ENCODE measurements at regions not wholly inside any gene's neighbourhood (a gene's known extent, or its start where the extent isn't known, plus 50 kb on each side); places are given as distances from the start of the nearest gene placed in this dataset.
"Not testable (repeated sequence)": the region's sequence is repeated elsewhere in the genome, so short reads cannot be mapped to it uniquely, and the experiment has no call there.

DNA sequence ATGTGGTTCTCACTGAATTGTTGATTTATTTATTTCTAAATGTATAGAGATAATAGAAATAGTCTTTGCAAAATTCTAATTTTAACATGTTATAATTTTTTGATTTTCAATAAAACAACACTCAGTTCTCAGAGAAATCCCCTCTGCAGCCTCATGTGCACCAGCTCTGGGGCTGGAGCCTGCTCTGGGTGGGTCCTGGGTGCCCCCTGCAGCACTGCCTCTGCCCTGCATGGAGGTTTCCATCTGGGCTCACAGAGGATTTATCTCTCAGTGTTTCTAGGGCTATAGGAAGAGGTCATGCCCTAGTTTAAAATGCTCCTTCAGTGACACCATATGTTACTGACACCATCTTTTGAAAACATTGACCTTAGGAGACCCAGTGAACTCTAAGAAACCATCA, 576.0 kb downstream of the GOLGA6L6 start:
- H3K4me3 ChIP-seq (ENCODE audit: insufficient read depth, low read depth, low read length); H3K23ac ChIP-seq (ENCODE audit: low read depth, low read length); H4K8ac ChIP-seq (ENCODE audit: low read depth in 2 of 2, low read length in 2 of 2); ATAC-seq (ENCODE audit: low read depth); H4K91ac ChIP-seq (ENCODE audit: insufficient read depth, low read depth, low read length); H3K4me2 ChIP-seq (ENCODE audit: low read depth, low read length); H2AFZ ChIP-seq (replicated peaks; ENCODE audit: low read length, poor library complexity); H2BK15ac ChIP-seq (ENCODE audit: low read depth, low read length); H3K9ac ChIP-seq (ENCODE audit: low read depth, low read length); BruUV-seq (replicated peaks); POLR2A ChIA-PET (ENCODE audit: unreplicated experiment); H2BK20ac ChIP-seq (ENCODE audit: low read depth, low read length); H4K5ac ChIP-seq (ENCODE audit: low read depth, low read length); H3K79me1 ChIP-seq (ENCODE audit: low read depth in 1 of 2, low read length in 2 of 2); H2BK5ac ChIP-seq (ENCODE audit: low read depth, low read length, poor library complexity, severe bottlenecking); in situ Hi-C loops (cut with MboI; ENCODE audit: low sequenced_read_pairs); H3K18ac ChIP-seq (ENCODE audit: low read depth, low read length); CTCF ChIA-PET; H3K4ac ChIP-seq (ENCODE audit: low read depth, low read length); H2AK9ac ChIP-seq (replicated peaks; ENCODE audit: low read depth, low read length, poor library complexity); H2AK5ac ChIP-seq (ENCODE audit: low read depth, low read length); H3K9me3 ChIP-seq (ENCODE audit: control insufficient read depth, insufficient read depth, low read length); H3K4me1 ChIP-seq (ENCODE audit: control insufficient read depth, insufficient read depth, low read length); H3K56ac ChIP-seq (ENCODE audit: extremely low read depth, insufficient read depth, low read length); H3K27me3 ChIP-seq (ENCODE audit: control insufficient read depth, insufficient read depth, low read length); dilution Hi-C loops (cut with HindIII; ENCODE audit: low sequenced_read_pairs, unreplicated experiment); H3K27ac ChIP-seq (ENCODE audit: insufficient read depth, low read length); H3K36me3 ChIP-seq (ENCODE audit: control insufficient read depth, insufficient read depth, low read length); H3K14ac ChIP-seq (replicated peaks; ENCODE audit: low read depth, low read length); H3K9me1 ChIP-seq (ENCODE audit: insufficient read depth, low read length); H4K20me1 ChIP-seq (ENCODE audit: insufficient read depth, low read length); DNase-seq; intact Hi-C loops (cut with micrococcal nuclease); H2BK120ac ChIP-seq (ENCODE audit: low read depth, low read length): not testable (repeated sequence)

DNA sequence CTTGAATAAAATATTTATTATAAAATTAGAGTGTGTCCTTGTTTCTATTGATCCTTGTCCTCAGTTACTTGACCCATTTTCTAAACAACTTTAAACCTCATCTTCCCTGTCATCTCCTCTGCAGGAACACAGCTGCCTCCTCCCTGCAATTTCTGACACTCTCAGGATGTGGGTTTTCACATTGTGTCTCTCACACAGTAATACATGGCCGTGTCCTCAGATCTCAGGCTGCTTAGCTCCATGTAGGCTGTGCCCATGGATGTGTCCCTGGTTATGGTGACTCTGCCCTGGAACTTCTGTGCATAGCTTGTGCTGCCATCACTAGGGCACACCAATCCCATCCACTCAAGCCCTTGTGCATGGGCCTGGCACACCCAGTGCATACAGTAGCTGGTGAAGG, 577.1 kb downstream of the GOLGA6L6 start:
- H3K27ac ChIP-seq (ENCODE audit: insufficient read depth, low read length); CTCF ChIA-PET; BruUV-seq (replicated peaks); H3K4ac ChIP-seq (ENCODE audit: low read depth, low read length); H2AFZ ChIP-seq (replicated peaks; ENCODE audit: low read length, poor library complexity); H4K91ac ChIP-seq (ENCODE audit: insufficient read depth, low read depth, low read length); in situ Hi-C loops (cut with MboI; ENCODE audit: low sequenced_read_pairs); dilution Hi-C loops (cut with HindIII; ENCODE audit: low sequenced_read_pairs, unreplicated experiment); H2BK120ac ChIP-seq (ENCODE audit: low read depth, low read length); DNase-seq; H3K4me2 ChIP-seq (ENCODE audit: low read depth, low read length); H3K4me3 ChIP-seq (ENCODE audit: insufficient read depth, low read depth, low read length); H3K4me1 ChIP-seq (ENCODE audit: control insufficient read depth, insufficient read depth, low read length); H3K14ac ChIP-seq (replicated peaks; ENCODE audit: low read depth, low read length); H4K20me1 ChIP-seq (ENCODE audit: insufficient read depth, low read length); H3K27me3 ChIP-seq (ENCODE audit: control insufficient read depth, insufficient read depth, low read length); H4K8ac ChIP-seq (ENCODE audit: low read depth in 2 of 2, low read length in 2 of 2); POLR2A ChIA-PET (ENCODE audit: unreplicated experiment); H2BK20ac ChIP-seq (ENCODE audit: low read depth, low read length); H3K56ac ChIP-seq (ENCODE audit: extremely low read depth, insufficient read depth, low read length); H4K5ac ChIP-seq (ENCODE audit: low read depth, low read length); H3K23ac ChIP-seq (ENCODE audit: low read depth, low read length); H3K9me3 ChIP-seq (ENCODE audit: control insufficient read depth, insufficient read depth, low read length); H2BK15ac ChIP-seq (ENCODE audit: low read depth, low read length); H3K36me3 ChIP-seq (ENCODE audit: control insufficient read depth, insufficient read depth, low read length); intact Hi-C loops (cut with micrococcal nuclease); ATAC-seq (ENCODE audit: low read depth); H3K18ac ChIP-seq (ENCODE audit: low read depth, low read length); H3K9ac ChIP-seq (ENCODE audit: low read depth, low read length); H2AK5ac ChIP-seq (ENCODE audit: low read depth, low read length); H2BK5ac ChIP-seq (ENCODE audit: low read depth, low read length, poor library complexity, severe bottlenecking); H2AK9ac ChIP-seq (replicated peaks; ENCODE audit: low read depth, low read length, poor library complexity); H3K9me1 ChIP-seq (ENCODE audit: insufficient read depth, low read length); H3K79me1 ChIP-seq (ENCODE audit: low read depth in 1 of 2, low read length in 2 of 2): not testable (repeated sequence)
- 0% methylated on average over 1 of the region's 1 CpG; no CpG with 5 or more reads in 1 of the 2 experiments for WGBS, 2 experiments (ENCODE audit: extremely low coverage in 2 of 2, insufficient read length in 1 of 2)
